Mucosa of descending colon (tissue), 3 donors: ENCODE measurements at regions not wholly inside any gene's neighbourhood (a gene's known extent, or its start where the extent isn't known, plus 50 kb on each side); places are given as distances from the start of the nearest gene placed in this dataset.

ENCODE experiments used
- ATAC-seq: fragments of 200-7000 bp; cut with Tn5 transposase; one replicate; pipeline ENCODE4 v1.9.1; 2020; ENCODE audit warnings: mild to moderate bottlenecking, moderate library complexity
- DNase-seq, 3 donors: peaks; one replicate each; pipeline ENCODE4 v3.0.0-alpha.2; 2020
- H3K36me3 ChIP-seq: fragments of 200-600 bp; one replicate; pipeline ENCODE4 v1.8.0; 2021; ENCODE audit warnings: low read depth, mild to moderate bottlenecking
- H3K4me1 ChIP-seq: fragments of 200-600 bp; one replicate; pipeline ENCODE4 v1.8.0; 2021; ENCODE audit warnings: low read depth, mild to moderate bottlenecking
- H3K4me3 ChIP-seq: fragments of 200-600 bp; one replicate; pipeline ENCODE4 v1.8.0; 2021; ENCODE audit warnings: mild to moderate bottlenecking
- H3K9me3 ChIP-seq: fragments of 200-600 bp; one replicate; pipeline ENCODE4 v1.8.0; 2021; ENCODE audit warnings: mild to moderate bottlenecking
- intact Hi-C, 2 donors: fragments of 100-400 bp; cut with DNase I in 1 of 2; cut with micrococcal nuclease in 1 of 2; formaldehyde crosslinking; loops; one replicate each; pipeline versions ENCODE4 v1.11.0 to v1.11.1; 2022; cut with DNase I, micrococcal nuclease
- TF ChIP-seq, protein P1 (sequence below): fragments of 200-600 bp; IDR thresholded peaks from one replicate; pipeline ENCODE4 v1.8.0; 2022; ENCODE audit warnings: antibody characterized with exemption, mild to moderate bottlenecking
- donor health status: DM: no; HTN: no; CAD: no; lungs with moderate emphysema.
- donor health status: DM: no; HTN: no; CAD: no.
- donor health status: DM: no; HTN: yes; CAD: no.

DNA sequence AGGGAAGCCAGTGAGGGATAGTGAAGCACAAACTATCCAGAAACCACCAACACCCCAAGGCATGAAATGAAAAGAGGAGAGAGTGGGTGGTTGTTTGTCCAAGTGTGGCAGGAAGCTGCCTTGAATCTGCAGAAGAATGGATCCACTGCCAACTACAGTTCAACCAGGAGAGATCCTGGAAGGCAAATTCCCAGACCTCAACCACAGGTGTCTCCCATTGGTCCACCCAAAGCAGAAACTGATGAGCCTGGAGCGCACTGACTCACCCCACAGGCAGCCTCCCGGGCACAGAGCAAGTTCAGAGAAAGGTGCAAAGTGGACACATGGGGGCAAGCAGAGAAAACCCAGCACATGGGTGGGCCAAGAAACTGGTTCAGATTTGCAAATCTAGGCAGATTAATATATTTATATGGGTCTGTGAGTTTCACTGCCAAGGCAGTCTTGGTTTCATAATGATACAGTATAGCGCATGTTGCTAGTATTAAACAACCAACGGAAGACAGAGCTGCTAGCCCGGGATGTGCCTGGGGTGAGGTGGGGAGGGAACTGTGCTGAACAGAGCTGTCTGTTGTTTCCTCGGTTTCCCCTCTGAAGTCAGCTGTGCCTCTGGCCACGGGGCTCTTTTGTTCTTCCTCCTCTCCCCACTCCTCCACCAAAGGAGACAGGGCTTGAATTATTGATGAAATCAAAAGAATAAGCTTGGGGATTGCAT, 416.2 kb upstream of the CCDC196 start:
- Histone ChIP-seq H3K4me1 (no peaks in the 10 kb centered on the region), H3K36me3 (no peaks in the 10 kb centered on the region), H3K4me3 (no peak overlapping the region), H3K9me3 (no peaks in the 10 kb centered on the region)
- intact Hi-C loops: loop anchor here in 1 of 2 donors (5.0 to 10.0 kb wide), 2 partner anchors 108 to 905 kb away; no protein-coding TSS in a partner anchor
- TF ChIP-seq, protein P1, sequence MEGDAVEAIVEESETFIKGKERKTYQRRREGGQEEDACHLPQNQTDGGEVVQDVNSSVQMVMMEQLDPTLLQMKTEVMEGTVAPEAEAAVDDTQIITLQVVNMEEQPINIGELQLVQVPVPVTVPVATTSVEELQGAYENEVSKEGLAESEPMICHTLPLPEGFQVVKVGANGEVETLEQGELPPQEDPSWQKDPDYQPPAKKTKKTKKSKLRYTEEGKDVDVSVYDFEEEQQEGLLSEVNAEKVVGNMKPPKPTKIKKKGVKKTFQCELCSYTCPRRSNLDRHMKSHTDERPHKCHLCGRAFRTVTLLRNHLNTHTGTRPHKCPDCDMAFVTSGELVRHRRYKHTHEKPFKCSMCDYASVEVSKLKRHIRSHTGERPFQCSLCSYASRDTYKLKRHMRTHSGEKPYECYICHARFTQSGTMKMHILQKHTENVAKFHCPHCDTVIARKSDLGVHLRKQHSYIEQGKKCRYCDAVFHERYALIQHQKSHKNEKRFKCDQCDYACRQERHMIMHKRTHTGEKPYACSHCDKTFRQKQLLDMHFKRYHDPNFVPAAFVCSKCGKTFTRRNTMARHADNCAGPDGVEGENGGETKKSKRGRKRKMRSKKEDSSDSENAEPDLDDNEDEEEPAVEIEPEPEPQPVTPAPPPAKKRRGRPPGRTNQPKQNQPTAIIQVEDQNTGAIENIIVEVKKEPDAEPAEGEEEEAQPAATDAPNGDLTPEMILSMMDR: no peak
- DNase-seq: no peak
- no peak for ATAC-seq

DNA sequence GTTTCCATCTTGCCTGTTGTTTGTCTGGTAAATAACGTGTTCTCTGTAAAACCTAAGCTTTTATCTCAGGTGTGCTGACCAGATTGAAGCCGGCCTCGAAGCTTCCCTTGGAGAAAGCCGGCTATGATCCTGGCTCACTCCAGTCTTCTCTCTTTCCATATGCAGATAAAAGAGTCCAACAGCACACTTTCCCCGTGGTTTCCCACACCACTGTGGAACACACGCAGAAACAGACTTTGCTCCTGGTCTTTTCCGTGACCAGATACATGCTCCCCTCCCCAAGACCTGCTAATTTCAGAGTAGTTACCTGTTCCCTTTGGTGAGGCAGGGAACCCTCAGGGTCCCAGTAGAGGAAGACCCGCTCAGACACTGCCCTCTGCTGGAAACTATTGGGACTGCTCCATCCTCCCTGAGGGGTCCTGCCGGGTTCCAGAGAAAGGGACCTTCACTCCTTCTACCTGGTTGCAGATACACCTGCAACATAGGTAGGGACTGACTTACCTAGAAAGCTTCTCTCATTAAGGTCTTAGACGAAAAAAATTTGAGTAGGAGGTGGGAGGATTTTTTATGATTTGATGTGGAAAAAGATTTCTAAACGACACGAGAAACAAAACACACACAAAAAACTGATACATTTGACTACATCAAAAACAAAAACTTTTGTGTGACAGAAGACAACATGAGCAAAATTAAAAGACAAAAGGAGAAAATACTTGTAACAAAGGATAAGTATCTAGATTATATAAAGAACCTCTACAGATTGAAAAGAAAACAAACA, 415.4 kb upstream of the CCDC196 start:
- intact Hi-C loops: loop anchor here in 1 of 2 donors (5.0 to 10.0 kb wide), 2 partner anchors 108 to 906 kb away; no protein-coding TSS in a partner anchor
- Histone ChIP-seq H3K4me3 (no peak overlapping the region), H3K9me3 (no peaks in the 10 kb centered on the region), H3K36me3 (no peaks in the 10 kb centered on the region), H3K4me1 (no peaks in the 10 kb centered on the region)
- DNase-seq: peak in 2 of 3 donors; percentile 53 to 76
- TF ChIP-seq, protein P1: peak; percentile 66
- ATAC-seq: peak; percentile 72

DNA sequence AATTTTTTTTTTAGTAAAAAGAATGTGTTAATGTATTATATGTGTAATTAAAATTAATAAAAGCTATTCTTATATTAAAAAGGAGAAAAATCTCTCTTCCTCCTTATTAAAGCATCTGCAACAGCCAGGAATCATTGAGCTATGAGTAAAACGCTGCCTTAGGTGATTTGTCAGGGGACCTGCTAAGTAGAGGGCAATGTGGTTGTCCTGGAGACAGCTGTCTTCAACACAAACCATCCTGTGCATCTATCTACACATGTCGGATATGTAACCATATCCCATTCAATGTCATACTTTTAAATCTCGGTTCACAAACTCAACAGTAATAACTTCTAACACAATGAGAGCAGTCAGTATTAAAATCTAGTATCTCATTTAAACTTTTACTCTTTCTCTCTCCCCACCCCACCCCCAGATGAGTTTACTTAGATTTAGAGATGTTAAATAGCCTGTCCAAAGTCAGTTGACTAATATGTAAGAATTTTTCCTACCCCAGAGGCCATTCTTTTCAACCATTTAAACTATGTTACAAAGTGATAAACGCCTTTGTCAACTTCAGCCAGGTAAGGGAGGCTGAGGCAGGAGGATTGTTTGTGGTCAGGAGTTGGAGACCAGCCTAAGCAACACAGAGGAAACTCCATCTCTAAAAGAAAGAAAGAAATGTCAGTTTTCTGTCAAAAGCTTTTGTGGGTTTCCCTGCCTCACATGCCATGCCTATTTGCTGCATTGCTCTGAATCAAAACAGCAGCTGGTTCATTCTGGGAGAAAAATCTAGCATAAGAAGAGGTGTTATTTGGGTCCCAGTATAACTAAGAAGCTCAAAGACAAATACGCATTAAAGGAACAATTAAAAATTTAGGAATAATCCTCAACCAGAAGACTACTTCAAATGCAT, 413.7 kb upstream of the CCDC196 start:
- Histone ChIP-seq H3K4me3 (no peak overlapping the region), H3K9me3 (no peaks in the 10 kb centered on the region), H3K4me1 (no peaks in the 10 kb centered on the region), H3K36me3 (no peaks in the 10 kb centered on the region)
- intact Hi-C loops: loop anchor here in 1 of 2 donors (5.0 to 10.0 kb wide), 2 partner anchors 110 to 908 kb away; no protein-coding TSS in a partner anchor
- TF ChIP-seq, protein P1: no peak
- DNase-seq: no peak
- no peak for ATAC-seq

DNA sequence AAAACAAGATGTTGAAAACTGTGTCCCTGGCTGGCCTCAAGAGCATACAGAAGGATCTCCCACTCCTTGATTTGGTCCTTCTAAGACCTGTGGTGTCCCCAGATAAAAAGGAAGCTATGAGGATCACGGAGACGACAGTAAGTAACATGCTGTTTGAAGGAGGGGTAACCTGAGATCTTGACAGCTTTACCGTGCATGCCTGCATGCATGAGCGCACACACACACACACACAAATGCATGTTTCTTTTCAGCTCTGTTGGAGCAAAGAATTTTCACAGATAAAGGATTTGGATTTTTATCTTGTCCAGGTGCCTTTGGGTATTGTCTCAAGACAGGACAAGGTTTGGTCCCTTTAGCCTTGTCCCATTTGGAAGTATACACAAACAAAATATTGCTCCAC, 411.6 kb upstream of the CCDC196 start:
- Histone ChIP-seq H3K9me3 (no peaks in the 10 kb centered on the region), H3K4me3 (no peak overlapping the region), H3K4me1 (no peaks in the 10 kb centered on the region), H3K36me3 (no peaks in the 10 kb centered on the region)
- TF ChIP-seq, protein P1: no peak
- ATAC-seq (no peak), DNase-seq (no peak)
- intact Hi-C loops: loop anchor here in 1 of 2 donors (5.0 to 10.0 kb wide), 2 partner anchors 112 to 910 kb away; no protein-coding TSS in a partner anchor

DNA sequence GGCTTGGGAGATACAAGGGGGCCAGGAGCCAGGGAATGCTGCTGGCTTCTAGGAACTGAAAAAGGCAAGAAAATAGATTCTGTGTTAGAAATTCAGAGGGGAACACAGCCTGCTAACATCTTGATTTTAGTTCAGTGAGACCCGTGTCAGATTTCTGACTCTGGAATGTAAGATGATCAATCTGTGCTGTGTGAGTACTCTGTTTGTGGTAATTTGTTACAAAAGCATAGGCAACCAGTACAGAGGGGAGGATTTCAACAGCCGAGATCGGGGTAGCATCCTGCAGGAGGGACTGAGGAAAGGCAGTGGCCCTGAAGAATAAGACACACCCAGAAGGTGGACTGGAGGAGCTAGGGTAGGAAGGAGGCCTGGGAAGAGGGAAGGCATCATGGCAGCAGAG, 410.0 kb upstream of the CCDC196 start:
- TF ChIP-seq, protein P1: no peak
- intact Hi-C loops: loop anchor here in 1 of 2 donors (10.0 kb wide), 1 partner anchor 911 kb away; no protein-coding TSS in a partner anchor
- ATAC-seq: no peak
- H3K36me3 ChIP-seq: no peaks in the 10 kb centered on the region
- no peak overlapping the region for H3K4me3 ChIP-seq
- H3K4me1 ChIP-seq: no peaks in the 10 kb centered on the region
- no peak for DNase-seq
- no peaks in the 10 kb centered on the region for H3K9me3 ChIP-seq
